Right forelimb (tissue), 1 donor: ENCODE measurements at regions not wholly inside any gene's neighbourhood (a gene's known extent, or its start where the extent isn't known, plus 50 kb on each side); places are given as distances from the start of the nearest gene placed in this dataset.
"Not testable (repeated sequence)": the region's sequence is repeated elsewhere in the genome, so short reads cannot be mapped to it uniquely, and the experiment has no call there.

Source experiments
- DNase-seq: peaks from one replicate; pipeline ENCODE4 v3.0.0-alpha.2; 2018

DNA sequence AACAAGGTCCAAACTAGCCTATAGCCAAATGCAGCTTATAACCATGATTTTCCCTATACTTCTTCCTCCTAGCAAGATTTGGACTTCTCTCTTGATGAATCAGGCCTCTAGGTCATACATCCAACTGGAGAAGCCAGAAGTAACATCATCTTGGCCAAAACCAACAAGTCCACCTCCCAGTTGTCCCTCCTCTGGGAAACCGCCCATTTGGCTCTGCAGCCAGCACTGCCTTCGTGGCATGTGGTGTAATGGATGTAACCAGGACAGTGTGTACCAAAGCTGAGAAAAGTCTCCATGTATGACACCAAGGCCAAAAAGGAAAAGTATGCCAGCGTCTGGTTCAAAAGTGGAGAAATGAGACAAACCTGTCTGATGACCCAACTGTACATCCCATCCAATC, 59.3 kb upstream of the VASH1 start:
- DNase-seq, result no peak

DNA sequence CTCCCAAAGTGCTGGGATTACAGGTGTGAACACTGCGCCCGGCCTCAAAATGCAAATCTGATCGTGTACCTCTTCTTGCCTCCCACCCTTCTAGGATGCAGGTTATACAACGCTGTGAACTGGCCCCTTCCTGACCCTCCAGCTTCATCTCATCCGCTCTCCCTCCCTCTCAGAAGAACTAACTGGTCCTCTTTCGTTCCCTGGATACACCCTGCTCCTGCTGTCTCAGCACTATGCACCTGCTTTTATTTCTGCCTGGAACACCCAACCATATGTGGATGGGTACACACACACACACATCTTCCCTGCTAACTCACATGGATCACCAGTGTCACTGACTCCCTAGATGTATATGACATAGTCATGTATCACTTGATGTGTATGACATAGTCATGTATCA, 56.1 kb upstream of the VASH1 start:
- no peak for DNase-seq

DNA sequence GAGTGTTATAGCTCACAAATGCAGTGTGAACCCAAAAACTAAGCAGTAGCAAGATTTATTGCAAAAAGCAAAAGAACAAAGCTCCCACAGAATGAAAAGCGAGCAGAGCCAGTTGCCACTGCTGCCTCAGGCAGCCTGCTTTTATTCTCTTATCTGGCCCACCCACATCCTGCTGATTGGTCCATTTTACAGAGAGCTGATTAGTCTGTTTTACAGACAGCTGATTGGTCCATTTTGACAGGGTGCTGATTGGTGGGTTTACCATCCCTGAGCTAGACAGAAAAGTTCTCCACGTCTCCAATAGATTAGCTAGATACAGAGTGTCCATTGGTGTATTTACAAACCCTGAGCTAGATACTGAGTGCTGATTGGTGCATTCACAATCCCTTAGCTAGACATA, 55.1 kb upstream of the VASH1 start:
- not testable (repeated sequence) for DNase-seq

DNA sequence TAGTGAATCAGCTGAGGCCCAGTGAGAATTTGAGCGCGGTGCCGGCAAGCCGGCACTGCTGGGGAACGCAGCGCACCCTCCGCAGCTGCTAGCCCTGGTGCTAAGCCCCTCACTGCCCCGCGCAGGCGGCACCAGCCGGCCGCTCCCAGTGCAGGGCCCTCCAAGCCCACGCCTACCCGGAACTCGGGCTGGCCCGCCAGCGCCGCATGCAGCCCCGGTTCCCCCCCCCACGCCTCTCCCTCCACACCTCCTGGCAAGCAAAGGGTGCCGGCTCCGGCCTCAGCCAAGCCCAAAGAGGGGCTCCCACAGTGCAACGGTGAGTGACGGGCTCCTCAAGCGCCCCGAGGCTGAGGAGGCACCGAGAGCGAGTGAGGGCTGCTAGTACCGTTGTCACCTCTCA, 54.5 kb upstream of the VASH1 start:
- no peak for DNase-seq

DNA sequence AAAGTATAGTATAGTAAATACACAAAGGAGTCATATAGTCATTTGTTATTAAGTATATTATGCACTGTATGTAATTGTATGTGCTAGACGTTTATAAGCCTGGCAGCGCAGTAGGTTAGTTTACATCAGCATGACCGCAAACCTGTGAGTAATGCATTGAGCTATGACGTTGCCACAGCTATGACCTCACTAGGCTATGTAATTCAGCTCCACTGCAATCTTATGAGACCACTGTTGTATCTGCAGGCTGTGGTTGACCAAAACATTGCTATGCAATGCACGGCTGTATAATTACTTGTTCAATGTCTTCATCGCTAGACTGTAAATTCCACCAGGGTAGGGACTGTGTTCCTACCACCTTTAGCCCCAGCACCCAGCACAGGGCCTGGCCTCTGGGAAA, 53.2 kb upstream of the VASH1 start:
- DNase-seq, result no peak

DNA sequence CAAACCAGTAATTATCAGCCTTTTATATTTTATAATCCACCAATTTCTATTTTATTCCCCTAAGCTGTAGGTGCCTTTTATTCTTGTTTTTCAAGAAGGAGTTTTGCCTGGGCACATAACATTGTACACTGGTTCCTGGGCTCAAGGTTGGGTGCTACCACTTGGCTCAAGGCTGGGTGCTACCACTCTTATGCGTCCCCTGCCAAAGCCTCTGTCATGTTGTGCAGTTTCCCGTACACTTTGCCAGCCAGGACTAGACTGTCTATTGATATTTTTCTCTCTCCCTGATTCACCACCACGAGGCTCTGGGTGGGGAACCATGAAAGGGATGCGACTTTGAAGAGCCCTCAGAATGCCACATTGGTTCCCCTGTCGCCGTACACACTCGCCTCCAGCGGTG, 52.5 kb upstream of the VASH1 start:
- no peak for DNase-seq

DNA sequence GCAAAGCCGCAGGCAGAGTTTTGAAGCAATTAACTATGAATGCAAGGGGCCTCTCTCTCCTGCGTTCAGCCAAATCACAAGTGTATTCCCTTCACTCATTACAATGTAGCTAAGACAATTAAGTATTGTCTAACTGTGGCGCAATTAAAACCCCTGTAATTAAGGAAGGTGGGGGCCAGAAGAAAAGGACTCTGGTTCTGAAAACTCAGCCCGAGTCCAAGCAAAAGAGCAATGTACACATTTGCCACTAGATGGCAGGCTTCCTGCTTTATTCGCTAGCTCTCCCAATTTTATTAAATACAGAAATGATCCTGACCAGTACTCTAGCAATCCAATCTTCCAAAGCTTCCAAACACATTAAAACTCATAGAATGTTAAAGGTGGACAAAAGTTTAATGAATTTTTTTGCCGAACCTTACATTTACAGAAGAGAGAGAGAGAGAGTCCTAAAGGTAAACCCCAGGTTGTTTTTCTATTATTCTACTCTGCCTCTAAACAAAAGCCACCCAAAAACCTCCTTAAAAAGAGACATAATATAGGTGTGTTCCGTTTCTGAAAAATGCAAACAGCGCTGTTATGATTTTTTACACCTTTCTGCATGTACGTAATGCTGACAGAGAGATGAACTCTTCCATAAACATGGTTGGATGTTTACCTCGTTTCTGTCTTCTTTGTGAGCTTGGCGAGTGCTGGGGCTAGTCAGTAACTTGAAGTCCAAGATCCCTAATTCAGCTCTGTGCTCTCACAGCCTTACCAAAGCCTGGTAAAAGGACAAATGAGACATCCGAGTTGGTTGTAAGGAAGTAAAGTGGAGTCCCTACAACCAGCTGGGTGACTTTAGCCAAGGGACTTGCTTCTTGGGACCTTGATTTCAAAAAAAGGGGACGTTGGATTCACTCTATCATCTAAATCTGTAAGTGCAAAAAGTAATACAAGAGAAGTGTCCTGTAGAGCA, 50.9 kb upstream of the VASH1 start:
- no peak for DNase-seq
